Endodermal cell (in vitro differentiated cells): ENCODE measurements at regions not wholly inside any gene's neighbourhood (a gene's known extent, or its start where the extent isn't known, plus 50 kb on each side); places are given as distances from the start of the nearest gene placed in this dataset.

ENCODE experiments used
- DNase-seq: peaks from one replicate; pipeline ENCODE4 v3.0.0-alpha.2; 2017
- H3K27ac ChIP-seq: 2 replicates; pipeline ENCODE4 v1.5.1; 2013; ENCODE audit warnings: mild to moderate bottlenecking, low read depth, low read length, moderate library complexity
- H3K27me3 ChIP-seq: 2 replicates; pipeline ENCODE4 v1.6.1; 2013; ENCODE audit warnings: mild to moderate bottlenecking, low read length, moderate library complexity; ENCODE audit not compliant: insufficient read depth, control insufficient read depth, poor library complexity, severe bottlenecking
- H3K36me3 ChIP-seq: 2 replicates; pipeline ENCODE4 v1.7.0; 2013; ENCODE audit warnings: mild to moderate bottlenecking, low read length, moderate library complexity; ENCODE audit not compliant: control insufficient read depth, insufficient read depth
- H3K4me1 ChIP-seq: one replicate; pipeline ENCODE4 v1.7.0; 2013; ENCODE audit warnings: low read length; ENCODE audit not compliant: control insufficient read depth, insufficient read depth
- H3K4me3 ChIP-seq: 2 replicates; pipeline ENCODE4 v1.5.1; 2013; ENCODE audit warnings: mild to moderate bottlenecking, low read length, moderate library complexity
- H3K9ac ChIP-seq: 2 replicates; pipeline ENCODE4 v1.6.1; 2013; ENCODE audit warnings: mild to moderate bottlenecking, low read length, moderate library complexity; ENCODE audit not compliant: poor library complexity, severe bottlenecking; ENCODE audit errors: extremely low read depth
- H3K9me3 ChIP-seq: 2 replicates; pipeline ENCODE4 v1.6.1; 2013; ENCODE audit warnings: mild to moderate bottlenecking, low read length, moderate library complexity; ENCODE audit not compliant: control insufficient read depth
- H3K27ac Mint-ChIP-seq: 2 replicates; pipeline ENCODE4 v1.8.0; 2020; ENCODE audit warnings: mixed read lengths
- H3K27me3 Mint-ChIP-seq: 2 replicates; pipeline ENCODE4 v1.8.0; 2021; ENCODE audit warnings: mild to moderate bottlenecking, mixed read lengths; ENCODE audit not compliant: insufficient read depth
- H3K36me3 Mint-ChIP-seq: 2 replicates; pipeline ENCODE4 v1.8.0; 2020; ENCODE audit warnings: low read depth, mixed read lengths
- H3K4me1 Mint-ChIP-seq: 2 replicates; pipeline ENCODE4 v1.8.0; 2020; ENCODE audit warnings: mixed read lengths
- H3K4me3 Mint-ChIP-seq: 2 replicates; pipeline ENCODE4 v1.8.0; 2020; ENCODE audit warnings: mild to moderate bottlenecking, moderate library complexity, mixed read lengths
- H3K9me3 Mint-ChIP-seq: 2 replicates; pipeline ENCODE4 v1.8.0; 2020; ENCODE audit warnings: mild to moderate bottlenecking, mixed read lengths
- CTCF ChIP-seq: fragments of 200-600 bp; sonication (generic); conservative IDR thresholded peaks from 2 replicates; pipeline ENCODE4 v1.5.0; 2021; ENCODE audit warnings: antibody characterized with exemption, mild to moderate bottlenecking
- WGBS, 2 experiments: methylation state at CpG; one replicate each; pipeline versions ENCODE4 v1.1.5 to v1.1.7; 2013; ENCODE audit warnings: missing lambda C conversion rate in 2 of 2, mixed read lengths in 1 of 2; ENCODE audit not compliant: insufficient coverage in 1 of 2, insufficient read length in 1 of 2; 5-methylcytosine and 5-hydroxymethylcytosine counted together

GRCh38 chr6:79832723-79833122 is 114.6 kb downstream of the ELOVL4 start:
- Histone ChIP-seq H3K9ac (no peak overlapping the region), H3K4me1 (no peaks in the 10 kb centered on the region), H3K27me3 (no peaks in the 10 kb centered on the region), H3K27ac (no peak overlapping the region), H3K4me3 (no peak overlapping the region), H3K9me3 (no peaks in the 10 kb centered on the region), H3K36me3 (no peaks in the 10 kb centered on the region)
- Mint-ChIP-seq H3K4me3 (no peak overlapping the region), H3K4me1 (no peaks in the 10 kb centered on the region), H3K36me3 (no peaks in the 10 kb centered on the region), H3K27ac (no peak overlapping the region), H3K9me3 (no peaks in the 10 kb centered on the region), H3K27me3 (no peaks in the 10 kb centered on the region)
- 93% methylated on average over 2 of the region's 2 CpGs; no CpG with 5 or more reads in 1 of the 2 experiments for WGBS, 2 experiments
- no peak for TF ChIP-seq CTCF
- DNase-seq, result no peak

- DNase-seq, result no peak
- Mint-ChIP-seq H3K27ac (no peak overlapping the region), H3K9me3 (peaks cover 8% of the 10 kb centered on the region), H3K36me3 (no peaks in the 10 kb centered on the region), H3K27me3 (no peaks in the 10 kb centered on the region), H3K4me3 (no peak overlapping the region), H3K4me1 (no peaks in the 10 kb centered on the region)
- H3K36me3 ChIP-seq, result no peaks in the 10 kb centered on the region
- H3K9me3 ChIP-seq, result no peaks in the 10 kb centered on the region
- no peaks in the 10 kb centered on the region for H3K27me3 ChIP-seq
- H3K27ac ChIP-seq, result peak overlapping the region; percentile 36
- no peak for TF ChIP-seq CTCF
- no peak overlapping the region for H3K4me3 ChIP-seq
- no peak overlapping the region for H3K9ac ChIP-seq
- H3K4me1 ChIP-seq, result no peaks in the 10 kb centered on the region
- WGBS, 2 experiments, result 63 to 65% methylated on average over 2 of the region's 2 CpGs
Measured at GRCh38 chr6:79824202-79824601, 123.2 kb downstream of the ELOVL4 start.

GRCh38 chr6:79821859-79822258 is 125.5 kb downstream of the ELOVL4 start:
- no peak overlapping the region for H3K27ac ChIP-seq

More at GRCh38 chr6:79821859-79822258, 125.5 kb downstream of the ELOVL4 start:
- Mint-ChIP-seq H3K36me3 (no peaks in the 10 kb centered on the region), H3K4me1 (no peaks in the 10 kb centered on the region), H3K27me3 (no peaks in the 10 kb centered on the region), H3K4me3 (no peak overlapping the region), H3K27ac (no peak overlapping the region), H3K9me3 (peaks cover 8% of the 10 kb centered on the region)
- no peak overlapping the region for H3K4me3 ChIP-seq
- no peaks in the 10 kb centered on the region for H3K36me3 ChIP-seq
- no peak for TF ChIP-seq CTCF
- H3K9ac ChIP-seq, result no peak overlapping the region
- no peaks in the 10 kb centered on the region for H3K9me3 ChIP-seq
- H3K4me1 ChIP-seq, result no peaks in the 10 kb centered on the region
- DNase-seq, result no peak
- H3K27me3 ChIP-seq, result no peaks in the 10 kb centered on the region
- WGBS, 2 experiments, result 87 to 94% methylated on average over 3 of the region's 3 CpGs
